Effector CD8-positive, alpha-beta T cell (primary cell): ENCODE measurements at regions not wholly inside any gene's neighbourhood (a gene's known extent, or its start where the extent isn't known, plus 50 kb on each side); places are given as distances from the start of the nearest gene placed in this dataset.
"Not testable (repeated sequence)": the region's sequence is repeated elsewhere in the genome, so short reads cannot be mapped to it uniquely, and the experiment has no call there.

Experiments
- DNase-seq: peaks from one replicate; lab custom pipeline; 2025; lab: John Stamatoyannopoulos, UW

DNA sequence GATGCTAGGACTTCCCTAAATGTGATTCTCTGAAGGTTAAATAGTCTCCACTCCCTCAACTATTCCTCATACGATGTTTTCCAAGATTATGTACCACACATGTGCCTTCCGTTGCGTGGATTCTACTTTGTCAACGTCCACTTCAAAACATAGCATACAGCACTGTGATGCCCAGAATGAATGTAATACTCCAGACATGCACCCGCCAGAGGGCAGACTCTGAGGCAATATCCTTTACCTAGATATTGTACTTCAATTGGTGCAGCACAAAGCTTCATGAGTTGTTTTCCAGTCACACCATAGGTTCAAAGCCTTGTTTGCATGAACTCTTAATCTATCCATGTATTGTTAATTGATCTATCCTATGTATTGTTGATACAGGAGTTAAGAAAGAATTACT lies 201.0 kb upstream of the NABP1 start:
- no peak for DNase-seq

DNA sequence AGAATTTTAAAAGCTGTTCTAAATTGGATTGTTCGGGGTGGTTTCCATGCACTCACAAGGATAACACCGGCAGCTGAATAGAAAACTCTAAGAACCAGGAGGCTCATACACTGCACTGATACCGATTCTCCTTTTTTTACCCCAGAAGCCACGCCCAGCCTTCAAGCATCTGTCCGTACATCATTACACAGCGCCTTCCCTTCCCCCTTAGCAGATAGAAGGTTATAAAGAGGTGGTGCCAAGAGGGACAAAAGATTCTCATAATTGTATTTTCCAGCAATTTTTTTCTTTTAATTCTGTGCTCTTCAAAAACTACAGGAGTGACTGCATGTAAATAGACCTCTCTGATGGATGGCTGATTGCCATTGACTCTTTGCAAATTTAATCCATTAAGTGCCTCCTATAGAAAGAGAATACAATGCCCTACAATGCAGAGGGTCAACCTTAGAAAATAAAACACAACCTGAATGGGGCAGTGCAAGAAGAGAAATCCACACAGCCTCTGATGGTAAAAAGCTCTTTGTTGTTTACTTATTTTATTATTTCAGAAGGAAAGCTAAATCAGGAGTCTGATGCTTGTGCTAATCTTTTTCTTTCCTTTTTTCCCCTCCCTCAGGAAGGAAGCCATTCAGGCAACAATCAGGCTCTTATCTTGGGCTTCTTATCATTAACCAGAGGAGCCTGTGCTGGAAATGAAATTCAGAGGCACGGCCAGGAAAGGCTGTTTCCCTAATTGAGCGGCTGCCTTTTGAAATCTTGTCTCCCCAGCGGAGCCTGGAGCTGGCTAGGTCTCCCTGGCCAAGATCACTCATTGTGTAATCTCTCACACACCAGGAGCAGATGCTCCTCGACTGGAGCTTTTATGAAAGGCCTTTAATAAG lies 198.9 kb upstream of the NABP1 start:
- DNase-seq, result no peak

DNA sequence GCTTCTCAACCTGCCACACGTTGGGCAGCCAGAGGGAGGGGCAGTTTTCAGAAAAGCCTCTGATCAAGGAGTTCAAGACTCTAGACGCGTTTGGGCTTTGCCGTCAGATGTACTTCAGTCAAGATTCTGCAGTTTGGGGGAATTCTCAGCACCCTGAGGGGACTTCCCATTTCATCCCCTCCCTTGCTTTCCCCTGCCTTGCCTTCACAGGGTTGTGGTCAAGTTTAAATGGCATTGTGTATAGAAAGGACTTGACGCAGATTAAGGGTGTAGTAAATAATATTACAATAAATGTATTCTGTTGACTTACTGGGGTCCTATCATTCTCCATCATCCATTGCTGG lies 198.3 kb upstream of the NABP1 start:
- no peak for DNase-seq

DNA sequence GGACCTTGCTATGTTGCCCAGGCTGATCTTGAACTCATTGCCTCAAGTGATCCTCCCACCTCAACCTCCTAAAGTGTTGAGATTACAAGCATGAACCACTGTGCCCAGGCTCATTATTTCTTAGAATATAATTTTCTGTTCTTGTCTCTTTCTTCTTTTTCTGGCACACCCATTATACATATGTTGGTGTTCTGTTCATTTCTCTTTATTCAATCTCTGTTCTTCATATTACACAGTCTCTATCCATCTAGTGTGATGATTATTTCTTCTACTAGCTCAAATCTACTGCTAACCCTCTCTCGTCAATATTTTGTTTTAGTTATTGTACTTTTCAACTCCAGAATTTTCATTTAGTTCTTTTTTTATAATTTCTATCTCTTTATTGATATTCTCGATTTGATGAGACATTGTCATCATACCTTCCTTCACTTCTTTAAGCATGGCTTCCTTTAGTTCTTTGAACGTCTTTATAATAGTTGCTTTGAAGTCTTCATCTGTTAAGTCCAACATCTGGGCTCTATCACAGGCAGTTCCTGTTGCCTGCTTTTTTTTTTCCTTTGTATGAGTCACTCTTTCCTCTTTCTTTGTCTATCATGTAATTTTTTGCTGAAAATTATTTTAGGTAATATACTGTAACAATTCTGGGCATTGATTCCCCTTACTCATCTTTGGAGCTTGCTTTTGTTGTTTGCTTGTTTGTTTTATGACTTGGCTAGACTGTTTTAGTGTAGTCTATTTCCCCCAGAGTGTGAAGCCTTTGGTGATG lies 196.4 kb upstream of the NABP1 start:
- DNase-seq, result no peak

DNA sequence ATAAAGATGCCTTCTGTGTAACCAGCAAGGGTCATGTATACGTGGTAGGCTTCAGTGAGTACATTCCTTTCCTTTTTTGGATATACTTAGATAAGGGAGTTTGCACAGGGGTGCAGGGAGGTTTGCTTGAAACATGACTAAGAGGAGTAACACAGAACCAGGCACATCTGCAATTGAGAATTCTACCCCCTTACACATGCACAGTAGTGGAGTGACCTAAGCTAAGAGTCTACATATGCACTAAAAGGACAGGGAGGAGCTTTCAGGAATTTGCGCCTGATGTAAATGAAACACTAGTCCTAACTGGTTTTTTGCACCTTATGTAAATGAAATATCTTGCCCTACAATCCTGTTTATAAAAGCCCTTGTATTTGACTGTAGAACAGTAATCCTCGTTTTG lies 194.8 kb upstream of the NABP1 start:
- no peak for DNase-seq

DNA sequence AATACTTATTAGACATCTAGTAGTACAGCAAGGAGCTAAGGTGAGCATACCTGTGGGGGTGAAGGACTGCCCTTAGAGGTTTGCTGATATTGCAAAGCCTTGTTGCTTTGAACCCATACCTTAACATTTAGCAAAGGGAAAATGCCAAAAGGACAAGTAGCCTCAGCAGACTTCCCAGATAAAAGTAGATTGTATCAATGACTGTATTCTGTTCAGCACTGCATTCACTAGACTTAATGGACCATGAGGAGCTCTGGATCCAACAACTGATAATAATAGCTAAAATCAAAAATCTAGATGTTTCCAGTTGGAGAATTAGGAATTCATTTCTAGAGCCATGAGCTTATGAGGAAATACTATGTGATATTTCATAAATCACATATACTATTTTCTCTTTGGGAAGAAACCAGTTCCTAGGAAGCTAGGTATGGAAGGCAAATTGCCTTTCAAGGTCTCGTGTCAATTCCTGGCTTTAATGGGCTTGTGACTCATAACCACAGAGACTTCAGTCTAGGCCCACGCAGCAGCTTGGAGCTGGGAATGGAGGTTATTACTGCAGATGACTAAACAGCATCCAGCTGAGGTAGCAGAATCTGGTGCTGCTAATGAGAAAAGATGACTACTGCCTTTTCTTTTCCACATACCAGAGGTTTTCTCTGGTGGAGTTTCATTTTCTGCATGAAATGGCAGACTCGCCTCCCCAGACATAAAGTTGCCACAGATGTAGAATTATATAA lies 191.2 kb upstream of the NABP1 start:
- DNase-seq, result no peak

DNA sequence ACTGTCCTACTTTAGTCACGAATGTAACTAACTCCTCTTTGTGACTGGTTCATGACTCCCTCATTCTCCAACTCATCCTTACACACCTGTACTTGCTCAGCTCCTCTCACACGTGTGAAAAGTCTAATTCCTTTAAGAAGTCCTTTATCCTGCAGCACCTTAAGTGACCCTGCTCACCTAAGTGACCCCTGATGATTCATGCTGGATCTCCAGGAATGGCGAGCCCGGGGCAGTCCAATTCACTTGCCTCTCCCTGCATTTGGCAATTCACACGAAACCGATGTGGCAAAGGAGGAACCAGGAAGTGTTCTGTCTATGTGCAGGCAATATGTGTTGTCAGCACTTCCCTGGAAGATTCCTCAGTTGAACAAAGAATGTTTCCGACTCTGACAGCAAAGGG lies 189.8 kb upstream of the NABP1 start:
- no peak for DNase-seq

DNA sequence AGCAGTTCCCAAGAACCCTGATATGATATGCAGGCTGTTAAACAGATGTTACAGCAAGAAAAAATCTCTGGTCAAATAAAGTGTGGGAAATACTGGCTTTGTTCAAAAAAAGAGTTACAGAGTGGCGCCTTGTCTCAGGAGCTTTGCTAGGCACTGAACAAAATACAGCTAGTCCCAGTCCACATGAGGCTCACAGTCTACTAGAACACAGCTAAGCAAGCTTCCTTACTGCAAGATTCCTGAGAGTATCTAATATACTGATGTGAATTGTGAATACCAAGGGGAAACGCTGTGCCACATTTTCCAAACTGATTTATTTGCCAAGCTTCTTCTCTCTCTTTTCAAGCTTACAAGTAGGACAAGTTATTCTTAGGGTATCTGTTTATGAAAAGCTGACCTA lies 188.8 kb upstream of the NABP1 start:
- DNase-seq, result no peak

DNA sequence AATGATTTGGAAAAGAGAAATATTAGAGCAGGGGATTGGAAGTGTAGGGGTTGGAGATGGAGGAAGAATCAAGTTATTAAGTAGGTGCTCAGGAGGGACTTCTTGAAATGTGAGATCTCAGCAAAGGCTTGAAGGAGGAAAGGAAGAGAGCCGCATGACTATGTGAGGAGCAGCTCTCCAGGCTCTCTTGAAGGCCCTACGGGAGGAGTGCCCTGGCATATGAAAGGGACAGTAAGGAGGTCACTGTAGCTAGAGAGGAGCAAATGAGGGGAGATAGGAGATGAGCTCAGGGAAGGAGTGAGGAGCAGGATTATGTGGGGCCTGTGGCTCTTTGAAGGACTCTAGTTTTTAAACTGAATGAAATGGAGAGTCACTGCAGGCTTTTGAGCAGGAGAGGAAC lies 181.1 kb upstream of the NABP1 start:
- DNase-seq, result no peak

DNA sequence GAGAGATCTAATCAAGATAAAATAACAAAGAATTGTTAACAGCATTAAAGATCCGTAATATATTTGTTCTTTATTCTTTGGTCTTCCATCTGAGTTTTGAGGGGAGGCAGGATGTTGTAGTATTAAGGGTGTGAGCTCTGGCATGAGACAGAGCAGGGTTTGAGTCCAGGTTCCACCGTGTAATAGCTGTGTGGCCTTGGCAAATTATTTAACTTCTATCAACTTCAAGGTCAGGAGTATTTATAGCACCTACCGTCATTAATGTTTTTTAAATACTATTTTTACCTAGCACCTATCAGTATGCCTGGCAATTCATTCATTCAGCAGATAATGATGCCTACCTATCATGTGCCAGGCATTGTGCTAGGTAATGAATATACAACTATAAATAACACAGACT lies 180.1 kb upstream of the NABP1 start:
- DNase-seq, result no peak

DNA sequence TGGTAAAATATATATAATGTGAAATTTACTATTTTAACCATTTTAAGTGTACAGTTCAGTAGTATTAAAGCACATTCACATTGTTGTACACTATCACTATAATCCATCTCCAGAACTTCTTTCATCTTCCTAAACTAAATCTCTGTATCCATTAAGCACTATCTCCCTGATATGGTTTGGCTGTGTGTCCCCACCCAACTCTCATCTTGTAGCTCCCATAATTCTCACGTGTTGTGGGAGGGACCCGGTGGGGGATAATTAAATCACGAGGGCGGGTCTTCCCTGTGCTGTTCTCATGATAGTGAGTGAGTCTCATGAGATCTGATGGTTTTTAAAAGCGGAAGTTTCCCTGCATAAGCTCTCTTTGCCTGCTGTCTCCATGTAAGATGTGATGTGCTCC lies 178.9 kb upstream of the NABP1 start:
- no peak for DNase-seq

DNA sequence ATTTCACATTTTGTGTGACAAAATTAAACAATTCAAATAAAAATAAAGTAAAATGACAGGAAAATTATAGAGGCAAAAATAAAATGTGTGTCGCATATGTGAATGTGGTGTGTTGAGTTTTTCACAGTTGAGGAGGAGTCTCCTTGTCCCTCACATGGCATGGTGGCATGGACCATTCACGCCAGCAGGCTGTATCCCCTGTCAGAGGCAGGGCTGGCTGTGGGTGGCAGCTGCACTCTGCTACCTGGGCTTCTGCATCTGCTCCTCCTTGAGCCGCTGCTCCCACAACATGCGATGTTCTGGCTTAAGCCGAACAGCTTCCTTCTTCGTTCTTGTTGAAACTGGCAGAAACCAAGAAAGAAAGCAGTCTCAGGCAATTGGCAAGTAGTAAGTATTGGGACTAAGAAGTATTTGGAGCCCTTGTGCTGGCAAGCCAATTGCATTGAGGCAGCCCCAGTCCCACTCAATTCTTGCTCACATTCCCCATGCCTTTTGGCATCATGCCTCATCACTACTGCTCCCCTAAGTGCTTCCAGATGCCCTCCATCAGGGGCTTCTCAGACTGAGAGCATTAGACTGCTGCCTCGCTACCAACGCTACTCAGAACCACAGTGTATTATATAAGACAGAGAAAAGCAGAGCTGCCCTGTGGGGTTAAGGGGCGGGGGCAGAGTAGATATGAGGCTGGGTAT lies 177.9 kb upstream of the NABP1 start:
- DNase-seq, result no peak

DNA sequence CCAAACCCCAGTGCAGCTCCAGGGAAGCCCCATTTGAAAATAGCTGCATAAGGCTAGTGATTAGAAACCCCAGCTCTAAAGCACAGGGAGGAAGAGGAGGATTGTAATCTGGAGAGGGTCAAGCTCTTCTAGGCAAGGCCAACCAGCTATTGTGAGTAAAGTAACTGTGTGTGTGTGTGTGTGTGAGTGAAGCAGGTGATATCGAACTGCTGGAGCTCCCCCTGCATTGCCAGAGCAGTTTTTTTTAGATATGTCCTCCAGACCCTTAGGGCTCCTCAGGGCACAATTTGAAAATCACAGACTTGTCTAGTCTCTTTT lies 177.4 kb upstream of the NABP1 start:
- DNase-seq, result no peak

DNA sequence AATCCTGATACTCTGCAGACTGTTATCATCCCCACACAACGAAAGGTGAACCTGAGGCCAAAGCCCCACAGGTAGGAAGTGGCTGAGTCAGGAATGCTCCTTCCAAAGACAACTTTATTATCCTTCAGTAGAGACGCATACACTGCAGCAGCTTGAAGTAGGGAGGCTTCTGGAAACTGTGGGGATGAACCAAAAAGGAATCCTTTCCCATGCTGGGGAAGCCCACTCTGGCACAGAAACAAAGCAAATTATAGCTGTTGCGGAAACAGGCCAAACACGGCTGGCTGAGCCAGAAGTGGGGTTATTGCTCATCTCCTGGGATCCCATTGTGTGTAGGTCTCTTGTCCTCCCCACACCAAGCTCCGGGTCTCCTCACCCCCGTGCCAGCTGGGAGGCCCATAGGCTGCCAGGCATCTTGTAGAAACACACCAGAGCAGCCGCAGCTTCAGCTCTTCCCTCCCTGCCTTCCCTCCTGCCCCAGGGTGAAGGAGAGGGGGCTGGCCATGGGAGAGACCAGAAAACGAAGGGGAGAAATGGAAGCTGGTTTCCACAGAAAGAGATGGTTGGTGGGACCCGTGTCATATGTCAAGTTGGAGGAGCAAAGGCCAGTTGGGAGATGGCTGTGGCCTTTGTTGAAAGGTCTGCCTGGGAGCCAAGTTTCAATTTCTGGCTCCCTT lies 176.9 kb upstream of the NABP1 start:
- no peak for DNase-seq

DNA sequence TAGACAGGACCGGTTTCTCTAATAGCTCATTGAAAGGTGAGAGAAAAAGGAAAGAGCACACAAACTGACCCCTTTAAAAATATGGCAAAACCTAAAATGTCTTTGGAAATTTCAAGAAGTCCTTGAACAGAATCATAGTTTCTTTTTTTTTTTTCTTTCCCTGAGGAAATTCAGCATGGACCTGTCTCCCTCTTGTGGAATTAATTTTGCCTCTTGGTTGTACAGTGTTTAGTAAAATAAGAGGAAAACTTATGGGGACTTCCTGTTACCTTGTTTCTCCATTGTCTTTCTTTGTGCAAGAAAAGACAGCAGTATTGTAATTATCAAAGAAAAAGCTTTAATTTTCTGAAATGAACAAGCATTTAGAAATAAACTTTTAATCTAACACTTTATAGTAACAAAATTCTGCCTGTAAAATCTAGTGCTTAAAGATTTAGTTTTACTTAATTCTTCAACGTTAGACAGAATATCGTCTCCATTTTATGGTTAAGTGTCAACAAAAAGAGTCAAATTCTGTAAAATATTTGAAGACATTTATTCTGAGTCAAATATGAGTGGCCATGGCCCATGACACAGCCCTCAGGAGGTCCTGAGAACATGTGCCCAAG lies 176.3 kb upstream of the NABP1 start:
- DNase-seq, result no peak

DNA sequence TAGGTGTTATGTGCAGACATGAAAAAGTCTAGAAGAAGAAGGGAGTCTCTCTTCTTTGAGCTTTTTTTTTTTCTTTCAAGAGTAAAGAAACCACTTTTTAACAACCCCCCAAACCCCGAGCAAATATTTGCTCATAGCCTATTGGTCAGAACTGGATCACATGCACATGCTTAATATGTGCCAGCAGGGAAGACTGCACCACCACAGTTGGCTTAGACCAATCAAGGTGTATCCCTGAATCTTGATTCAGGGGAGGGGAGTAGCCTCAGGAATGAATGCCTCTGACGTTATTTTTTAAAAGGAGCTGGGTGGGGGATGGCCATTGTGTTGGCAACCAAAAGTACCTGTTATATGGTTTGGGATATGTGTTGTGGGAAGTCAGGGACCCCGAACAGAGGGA lies 171.4 kb upstream of the NABP1 start:
- no peak for DNase-seq

DNA sequence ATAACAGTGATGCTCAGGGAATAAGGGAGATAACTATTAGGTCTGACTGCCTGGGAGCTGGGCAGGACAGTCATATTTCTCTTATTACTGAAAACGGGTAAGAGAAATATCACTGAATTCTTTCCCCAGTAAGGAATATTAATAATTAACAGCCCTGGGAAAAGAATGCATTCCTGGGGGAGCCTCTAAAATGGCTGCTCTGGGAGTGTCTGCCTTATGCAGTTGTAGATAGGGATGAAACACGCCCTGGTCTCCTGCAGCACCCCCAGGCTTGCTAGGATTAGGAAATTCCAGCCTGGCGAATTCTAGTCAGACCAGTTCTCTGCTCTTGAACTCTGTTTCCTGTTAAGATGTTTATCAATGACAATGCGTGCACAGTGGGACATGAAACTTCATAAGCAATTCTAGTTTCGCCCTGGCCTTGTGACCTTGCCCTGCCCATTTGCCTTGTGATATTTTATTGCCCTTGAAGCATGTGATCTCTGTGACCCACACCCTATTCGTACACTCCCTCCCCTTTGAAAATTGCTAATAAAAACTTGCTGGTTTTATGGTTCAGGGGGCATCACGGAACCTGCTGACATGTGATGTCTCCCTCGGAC lies 170.6 kb upstream of the NABP1 start:
- not testable (repeated sequence) for DNase-seq

DNA sequence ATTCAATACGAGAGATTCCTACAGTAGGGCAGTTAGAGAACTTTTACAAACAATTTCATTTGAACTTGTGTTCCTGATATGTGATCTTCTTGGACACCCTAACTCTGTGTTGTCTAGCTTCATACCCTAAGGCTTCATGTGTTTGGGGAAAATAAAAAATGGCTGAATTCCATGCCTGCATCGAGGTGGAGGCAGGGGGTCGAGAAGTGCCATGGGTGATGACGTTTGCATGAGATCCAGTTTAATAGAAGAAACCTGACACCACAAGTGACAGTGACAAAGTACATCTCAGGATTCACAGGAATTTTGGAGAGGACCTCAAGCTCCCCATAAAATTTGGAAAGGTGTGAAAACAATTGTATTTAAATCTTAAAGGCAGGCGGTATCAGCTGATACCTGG lies 169.2 kb upstream of the NABP1 start:
- no peak for DNase-seq

DNA sequence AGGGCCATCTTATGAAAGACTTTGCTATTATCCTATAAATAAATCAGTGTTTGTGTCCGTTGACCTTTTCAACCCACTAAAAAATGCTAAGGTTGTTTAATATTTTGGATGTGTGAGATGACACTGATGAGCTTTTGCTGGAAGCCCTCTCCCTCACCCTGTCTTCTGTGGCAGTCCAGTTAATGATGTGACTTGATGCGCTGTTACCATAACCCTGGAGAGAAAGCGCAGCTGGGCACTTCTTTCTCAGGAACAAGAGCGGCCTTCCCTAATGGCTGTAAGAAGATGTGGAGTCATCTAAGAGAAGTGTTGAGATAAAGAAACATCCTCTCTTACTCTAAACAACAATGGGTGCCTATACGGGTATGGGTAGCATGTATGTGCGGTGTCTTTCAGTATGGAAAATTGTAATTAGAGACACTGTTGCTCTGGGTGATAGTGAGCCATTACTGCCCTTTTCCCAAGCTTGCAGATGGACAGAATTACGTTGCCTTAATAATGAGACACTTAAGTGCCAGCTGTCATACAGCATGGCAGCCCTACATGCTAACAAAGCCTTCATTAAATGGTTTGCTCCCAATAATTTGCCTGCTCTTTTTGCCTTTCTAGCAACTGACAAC lies 165.6 kb upstream of the NABP1 start:
- no peak for DNase-seq

DNA sequence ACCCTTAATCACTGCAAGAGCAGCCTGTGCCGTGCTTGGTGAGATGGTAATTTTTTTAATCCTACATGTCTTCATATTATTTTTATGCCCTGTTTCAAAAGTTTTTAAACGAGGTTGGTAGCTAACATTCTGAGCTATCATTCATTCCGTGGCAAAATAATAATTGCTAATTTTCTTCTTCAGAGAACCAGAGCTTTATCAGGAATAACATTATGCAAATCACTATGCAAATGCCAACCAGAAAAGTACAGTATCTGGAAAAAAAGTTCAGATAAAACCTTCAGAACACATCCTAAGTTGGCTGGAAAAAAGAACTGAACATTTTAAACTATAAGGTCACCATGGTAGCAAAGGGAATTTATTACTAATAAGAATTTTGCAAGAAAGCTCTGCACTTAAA lies 165.1 kb upstream of the NABP1 start:
- no peak for DNase-seq

DNA sequence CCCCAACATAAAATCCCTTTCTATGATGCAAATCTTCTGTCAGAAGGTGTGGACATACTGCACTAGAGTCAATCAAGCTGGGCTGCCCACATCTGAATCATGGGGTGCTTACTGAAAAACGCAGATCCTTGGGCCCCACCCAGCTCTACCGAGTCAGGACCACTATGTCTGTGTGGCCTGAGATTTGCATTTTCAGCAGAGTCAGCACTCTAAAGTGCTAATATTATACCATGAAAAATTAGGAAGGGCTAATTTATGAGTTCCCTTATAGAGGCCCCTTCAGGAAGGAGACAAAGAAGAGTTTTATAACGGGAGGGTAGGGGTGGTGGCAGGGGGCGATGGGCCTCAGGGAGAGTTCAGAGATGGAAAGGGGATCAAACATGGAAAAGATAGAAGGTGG lies 163.3 kb upstream of the NABP1 start:
- no peak for DNase-seq
